ENCODE measurements at regions not wholly inside any gene's neighbourhood (a gene's known extent, or its start where the extent isn't known, plus 50 kb on each side); places are given as distances from the start of the nearest gene placed in this dataset.

GRCh38 chr3:189457201-189457607 lies 174.0 kb upstream of the TP63 start (continued):
- no peak for TF ChIP-seq ZNF655 (CRISPR knock-in tag; IDR thresholded peaks at IDR 0.05)
- no peak for TF ChIP-seq RFX1 (IDR thresholded peaks at IDR 0.05)
- no peak for TF ChIP-seq MTF1 (CRISPR knock-in tag; IDR thresholded peaks at IDR 0.05; ENCODE audit: borderline replicate concordance)
- TF ChIP-seq MECOM (CRISPR knock-in tag; IDR thresholded peaks at IDR 0.05), result no peak
- no peak for TF ChIP-seq NR4A1 (CRISPR knock-in tag; IDR thresholded peaks at IDR 0.05)
- no peak for TF ChIP-seq NR4A1 (tag; IDR thresholded peaks at IDR 0.05)
- TF ChIP-seq ETV1 (tag; conservative IDR thresholded peaks at IDR 0.05; ENCODE audit: low read depth), result no peak
- no peak for TF ChIP-seq ZKSCAN3 (CRISPR knock-in tag; IDR thresholded peaks at IDR 0.05)
- TF ChIP-seq L3MBTL2 (IDR thresholded peaks at IDR 0.05), result no peak
- TF ChIP-seq WHSC1 (IDR thresholded peaks at IDR 0.05; ENCODE audit: low read length), result no peak

- Histone ChIP-seq H3K79me2 (ENCODE audit: control insufficient read depth, insufficient read depth, low read length) (no peaks in the 10 kb centered on the region), H3K27me3 (ENCODE audit: control insufficient read depth in 2 of 2, insufficient read depth in 2 of 2, low read length in 2 of 2) (no peaks in the 10 kb centered on the region), H2AFZ (ENCODE audit: low read depth, low read length) (no peak overlapping the region), H3K9ac (ENCODE audit: insufficient read depth in 1 of 2, low read depth in 2 of 2, low read length in 2 of 2) (no peak overlapping the region), H3K9me1 (ENCODE audit: control insufficient read depth, insufficient read depth, low read length) (no peaks in the 10 kb centered on the region), H3K9me3 (replicated peaks; ENCODE audit: control insufficient read depth, insufficient read depth, low read depth, low read length) (no peaks in the 10 kb centered on the region), H3K36me3 (ENCODE audit: control insufficient read depth, insufficient read depth, low read length) (no peaks in the 10 kb centered on the region), H3K4me3 (no peak overlapping the region), H4K20me1 (replicated peaks; ENCODE audit: control insufficient read depth, insufficient read depth, low read length) (no peaks in the 10 kb centered on the region), H3K4me2 (ENCODE audit: insufficient read depth, low read length) (no peak overlapping the region), H3K4me1 (replicated peaks in 1 of 2; ENCODE audit: control insufficient read depth in 2 of 2, insufficient read depth in 2 of 2, low read length in 2 of 2) (no peaks in the 10 kb centered on the region), H3K27ac (ENCODE audit: extremely low read depth, low read depth, low read length) (no peak overlapping the region)
- FAIRE-seq (no peak), ATAC-seq (no peak), DNase-seq (ENCODE audit: extremely low read depth in 1 of 4, low spot score in 3 of 4) (no peak)
- 0% methylated on average over 9 of the region's 9 CpGs for WGBS (ENCODE audit: insufficient coverage, low coverage, missing lambda C conversion rate)
- in situ Hi-C loops (cut with MboI) (no loop called here), intact Hi-C loops (cut with micrococcal nuclease) (no loop called here)
- ChIA-PET CTCF (ENCODE audit: low intra/inter-chr PET ratio) (no interaction called here), POLR2A (no interaction called here)
- BruUV-seq (replicated peaks), result no TSS peak
- TF ChIP-seq ZBTB5 (IDR thresholded peaks at IDR 0.05), result no peak
- no peak for TF ChIP-seq ATF6 (CRISPR knock-in tag; IDR thresholded peaks at IDR 0.05)
- TF ChIP-seq KLF13 (tag; IDR thresholded peaks at IDR 0.05; ENCODE audit: borderline replicate concordance, low read depth), result no peak
- TF ChIP-seq SRSF9 (IDR thresholded peaks at IDR 0.05; ENCODE audit: borderline replicate concordance, low read depth, low read length), result no peak
- no peak for TF ChIP-seq EWSR1 (IDR thresholded peaks at IDR 0.05; ENCODE audit: borderline replicate concordance, low read depth, partially characterized antibody)
- no peak for TF ChIP-seq CREBBP (IDR thresholded peaks at IDR 0.05; ENCODE audit: low read depth, low read length)
- no peak for TF ChIP-seq BRF1 (IDR thresholded peaks at IDR 0.05; ENCODE audit: borderline replicate concordance, extremely low read depth, insufficient read length)
- TF ChIP-seq ATF7 (IDR thresholded peaks at IDR 0.05), result no peak
Measured at GRCh38 chr3:189457631-189458412, 173.4 kb upstream of the TP63 start.

Measured in K562 (cell line).